HT1080 (cell line): ENCODE measurements at regions not wholly inside any gene's neighbourhood (a gene's known extent, or its start where the extent isn't known, plus 50 kb on each side); places are given as distances from the start of the nearest gene placed in this dataset.
A peak's percentile ranks its signal among the peaks of the same experiment; 100 is the strongest.

ENCODE experiments used
- DNase-seq: peaks from one replicate; pipeline ENCODE4 v3.0.0-alpha.2; 2015; ENCODE audit warnings: low read depth

DNA sequence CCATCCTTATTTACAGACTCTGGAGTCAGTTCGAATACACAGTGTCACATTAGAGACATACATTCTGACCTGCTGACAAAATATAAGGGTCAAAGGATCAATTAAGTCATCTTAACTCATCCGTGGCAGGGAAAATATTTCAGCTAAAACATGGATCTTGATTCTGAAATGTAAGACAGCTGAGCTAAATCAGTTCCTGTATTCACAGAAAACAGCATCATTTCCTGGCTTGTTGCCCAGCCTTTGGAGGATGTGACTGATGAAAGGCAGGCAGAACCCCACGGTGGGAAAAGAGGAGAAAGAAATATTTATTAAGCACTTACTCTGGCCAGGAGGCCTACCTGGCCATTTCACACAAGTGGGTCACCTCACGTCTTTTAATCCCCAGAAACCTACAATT lies 101.9 kb downstream of the GAS2L3 start:
- DNase-seq = peak; percentile 46

DNA sequence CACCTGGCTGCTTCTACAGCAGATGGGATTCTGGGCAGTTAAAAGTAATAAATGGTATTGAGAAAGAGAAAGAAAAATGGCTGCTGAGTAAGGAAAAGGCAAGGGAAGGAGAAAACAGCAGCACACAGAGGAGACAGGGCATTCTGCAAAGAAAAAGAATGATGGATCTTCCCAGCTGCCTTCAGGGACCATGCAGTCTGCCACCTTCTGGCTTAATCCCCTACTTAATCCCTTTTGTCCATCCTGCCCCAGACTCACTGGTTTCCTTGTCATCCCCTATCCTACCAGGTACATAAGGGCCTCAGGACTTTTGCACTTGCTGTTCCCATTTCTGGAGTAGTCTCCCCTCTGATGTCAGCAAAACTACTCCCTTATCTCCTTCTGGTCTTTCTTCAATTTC lies 107.6 kb downstream of the GAS2L3 start:
- no peak for DNase-seq

DNA sequence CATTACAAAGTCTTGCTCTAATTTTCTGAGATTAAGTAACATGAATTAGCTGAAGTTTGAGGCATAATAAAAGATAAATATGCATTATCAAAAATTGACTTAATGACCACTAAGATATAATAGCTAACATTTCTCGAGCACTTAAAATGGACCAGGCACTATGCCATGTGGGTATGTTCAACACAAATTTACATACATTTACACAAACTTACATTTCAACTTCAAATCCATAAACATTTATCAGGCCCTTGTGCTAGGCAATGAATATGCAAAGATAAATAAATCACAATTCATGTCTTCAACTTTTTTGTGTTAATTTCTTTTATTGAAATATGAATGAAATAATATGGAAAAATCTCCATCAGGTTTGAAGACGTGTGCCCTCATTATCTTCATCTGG lies 108.7 kb downstream of the GAS2L3 start:
- DNase-seq = no peak

DNA sequence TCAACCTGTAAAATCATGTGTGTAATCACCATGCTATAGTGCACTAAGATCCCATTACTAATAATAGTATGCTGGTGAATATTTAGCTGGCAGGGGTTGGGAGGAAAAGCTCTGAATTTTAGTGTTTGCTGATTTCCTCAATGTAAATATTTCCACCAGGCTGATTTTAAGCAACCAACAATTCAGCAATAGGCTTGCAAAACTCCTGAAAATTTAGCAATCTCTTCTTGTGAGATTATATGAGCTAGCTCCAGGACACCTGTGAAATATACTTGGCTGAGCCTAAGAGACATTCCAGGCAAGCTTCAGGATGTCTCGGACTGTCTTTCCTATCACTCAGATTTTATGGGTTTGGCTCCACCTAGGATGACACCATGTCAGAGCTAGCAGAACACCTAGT lies 106.9 kb upstream of the ANO4 start:
- DNase-seq = no peak

- peak; percentile 4 for DNase-seq
These were observed 106.1 kb upstream of the ANO4 start for GRCh38 chr12:100688451-100688864.

DNA sequence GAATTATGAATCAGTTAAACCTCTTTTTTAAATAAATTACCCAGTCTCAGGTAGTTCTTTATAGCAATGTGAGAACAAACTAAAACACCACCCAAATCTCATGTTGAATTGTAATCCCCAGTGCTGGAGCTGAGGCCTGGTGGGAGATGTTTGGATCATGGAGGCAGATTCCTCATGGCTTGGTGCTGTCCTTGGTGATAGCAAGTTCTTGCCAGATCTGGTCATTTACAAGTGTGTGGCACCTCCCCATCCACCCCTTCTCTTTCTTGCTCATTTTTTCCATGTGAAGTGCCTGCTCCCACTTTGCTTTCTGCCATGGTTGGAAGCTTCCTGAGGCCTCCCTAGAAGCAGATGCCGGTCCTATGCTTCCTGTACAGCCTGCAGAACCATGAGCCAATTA lies 102.1 kb upstream of the ANO4 start:
- no peak for DNase-seq

DNA sequence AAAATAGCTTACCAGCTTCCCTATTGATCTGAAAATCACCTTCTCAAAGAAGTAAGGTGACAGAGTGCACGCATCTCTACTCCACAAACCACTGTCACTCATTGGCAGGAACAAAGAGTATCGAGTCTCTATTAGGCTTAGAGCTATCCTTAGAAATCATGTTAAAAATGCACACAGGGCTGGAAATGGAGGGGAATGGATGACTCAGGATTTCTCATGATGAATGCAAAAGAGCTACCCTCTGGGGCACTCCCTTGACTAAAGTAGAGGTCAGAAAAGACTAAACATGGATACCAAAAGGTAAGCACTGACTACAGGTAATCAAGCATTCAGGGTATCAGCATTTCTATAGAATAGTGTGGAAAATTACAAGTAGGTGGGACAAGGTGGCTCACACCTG lies 96.1 kb upstream of the ANO4 start:
- no peak for DNase-seq

DNA sequence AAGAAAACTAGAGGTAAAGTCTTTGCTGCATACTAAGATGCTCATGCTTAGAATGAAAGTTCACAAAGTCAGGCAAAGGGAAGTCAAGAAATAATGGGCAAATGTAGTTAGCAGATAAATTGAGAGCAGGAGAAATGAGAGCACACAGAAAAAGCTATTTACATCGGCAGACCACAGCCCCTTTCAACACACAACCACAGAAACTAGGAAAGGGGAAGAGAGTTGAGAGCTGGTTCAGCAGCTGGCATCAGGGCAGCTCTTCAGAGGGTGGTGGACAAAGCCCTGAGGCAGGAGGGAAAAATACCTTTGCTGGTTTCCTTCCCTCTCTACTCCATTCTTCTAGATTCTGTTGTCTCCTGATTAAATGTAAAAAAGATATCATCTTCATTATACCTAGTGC lies 95.4 kb upstream of the ANO4 start:
- DNase-seq = no peak

- no peak for DNase-seq
These were observed 91.2 kb upstream of the ANO4 start for GRCh38 chr12:100703337-100703736.

GRCh38 chr12:100703868-100704267 lies 90.7 kb upstream of the ANO4 start:
- DNase-seq = no peak

DNA sequence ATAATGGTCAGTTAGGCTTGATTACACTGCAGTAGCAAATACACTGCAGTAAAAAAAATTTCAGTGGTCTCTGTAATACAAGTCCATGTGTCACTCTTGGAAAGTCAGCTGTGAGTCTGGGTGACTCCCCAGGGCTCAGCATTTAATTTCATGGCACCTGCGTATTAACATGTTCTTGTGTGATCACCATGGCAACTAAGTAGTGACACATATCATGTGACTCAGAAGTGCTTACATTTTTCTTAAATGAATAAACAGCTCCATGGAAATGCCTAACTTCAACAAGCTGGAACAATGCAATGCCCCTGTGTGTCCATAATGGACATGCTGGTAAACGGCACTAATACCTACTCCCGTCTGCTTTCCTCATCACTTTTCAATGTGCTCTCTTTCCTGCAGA lies 88.5 kb upstream of the ANO4 start:
- peak; percentile 76 for DNase-seq

- DNase-seq = no peak
These were observed 86.0 kb upstream of the ANO4 start for GRCh38 chr12:100708591-100708990.

DNA sequence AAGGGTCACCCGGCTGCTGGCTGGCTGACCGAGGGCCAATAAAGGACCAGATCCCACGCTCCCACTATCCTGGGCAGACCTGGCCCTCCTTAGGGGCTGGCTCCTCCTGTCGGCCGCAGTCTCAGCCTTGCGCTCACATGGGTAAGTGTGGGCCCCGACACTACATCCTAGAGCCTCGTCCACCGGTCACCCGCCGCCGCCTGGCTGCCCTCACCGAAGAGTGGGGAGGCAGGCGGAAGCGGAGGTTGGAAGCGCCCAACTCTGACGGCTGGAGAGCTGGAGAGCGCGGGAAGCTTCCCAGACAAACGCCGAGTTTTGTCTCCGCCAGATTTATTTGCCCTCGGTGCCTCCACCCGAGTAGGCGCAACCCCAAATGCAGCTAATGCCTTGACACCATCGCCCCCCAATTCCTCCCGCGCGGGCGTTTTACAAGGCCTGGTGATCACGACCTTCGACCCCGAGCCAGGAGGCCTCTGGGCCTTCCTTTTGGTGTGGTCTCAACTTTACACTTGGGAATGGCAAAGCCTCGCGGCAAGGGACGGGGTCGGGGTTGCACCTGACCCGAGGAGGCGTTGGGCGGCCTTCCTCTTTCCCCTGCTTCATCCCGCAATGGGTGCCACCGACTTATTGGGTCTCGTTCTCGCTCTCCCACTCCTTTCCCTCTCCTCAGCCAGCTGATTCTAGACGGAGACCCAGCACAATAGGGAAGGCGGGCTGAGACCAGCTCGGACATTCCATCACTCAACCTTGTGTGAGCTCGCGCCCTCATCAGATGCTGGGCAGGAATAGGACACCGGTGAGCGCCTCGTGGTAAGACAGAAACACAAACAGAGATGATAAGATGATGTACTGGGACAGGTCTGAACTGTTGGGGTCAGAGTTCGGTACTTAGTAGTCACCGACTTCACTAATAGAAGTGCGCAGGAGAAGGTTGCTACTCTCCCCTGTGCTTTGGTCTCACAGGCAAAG lies 78.3 kb upstream of the ANO4 start:
- DNase-seq = no peak

DNA sequence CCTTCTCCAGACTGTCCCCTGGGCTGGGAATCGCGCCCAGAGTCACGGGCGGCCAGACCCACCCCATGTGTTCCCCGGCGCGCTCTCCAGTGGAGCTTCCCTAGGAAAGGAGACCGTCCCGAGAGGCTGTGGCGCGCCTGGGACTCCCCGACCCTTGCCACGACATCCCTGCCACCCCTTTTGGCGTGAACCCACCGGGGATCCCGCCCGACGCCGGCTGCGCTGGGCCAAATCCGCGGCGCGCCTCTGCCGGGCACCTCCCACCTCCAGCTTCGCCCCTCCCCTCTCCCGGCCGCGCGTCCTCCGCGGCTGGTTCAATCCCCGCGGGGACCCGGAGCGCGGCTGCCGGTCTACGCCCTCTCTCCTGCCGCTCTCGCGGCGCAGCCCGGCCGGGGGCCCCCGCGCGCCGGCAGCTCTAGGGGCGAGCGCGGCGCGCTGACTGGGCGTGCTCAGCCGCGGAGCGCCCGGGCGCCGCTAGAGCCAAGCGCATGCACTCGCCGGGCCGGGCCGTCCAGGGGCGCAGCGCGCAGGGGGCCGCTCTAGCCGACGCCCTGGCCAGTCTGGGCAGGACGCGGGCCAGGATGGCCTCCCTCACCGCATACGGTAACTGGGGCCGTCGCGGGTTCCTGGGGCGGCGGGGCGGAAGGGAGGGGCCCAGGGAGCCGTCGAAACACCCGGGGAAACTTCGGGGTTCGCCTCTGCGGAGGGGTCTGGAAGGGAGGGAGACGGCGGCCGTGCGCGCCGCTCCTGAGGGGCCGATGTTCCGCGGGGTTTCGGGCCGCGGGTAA lies 77.4 kb upstream of the ANO4 start:
- no peak for DNase-seq

DNA sequence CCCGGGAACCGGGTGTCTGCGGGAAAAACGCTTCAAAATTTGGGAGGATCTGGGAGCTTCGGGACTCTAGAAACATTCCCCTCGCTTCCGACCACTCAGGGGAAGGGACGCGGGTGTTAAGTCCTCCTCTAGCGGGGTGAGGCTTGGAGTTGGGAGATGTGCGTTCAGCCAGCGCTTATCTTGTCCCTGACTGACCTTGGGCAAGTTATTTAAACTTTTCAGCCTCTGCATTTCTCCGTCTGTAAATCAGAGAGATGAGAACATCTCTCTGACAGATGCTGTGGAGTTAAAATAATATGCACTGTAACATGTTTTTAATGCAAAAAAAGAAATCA lies 76.9 kb upstream of the ANO4 start:
- DNase-seq = no peak

DNA sequence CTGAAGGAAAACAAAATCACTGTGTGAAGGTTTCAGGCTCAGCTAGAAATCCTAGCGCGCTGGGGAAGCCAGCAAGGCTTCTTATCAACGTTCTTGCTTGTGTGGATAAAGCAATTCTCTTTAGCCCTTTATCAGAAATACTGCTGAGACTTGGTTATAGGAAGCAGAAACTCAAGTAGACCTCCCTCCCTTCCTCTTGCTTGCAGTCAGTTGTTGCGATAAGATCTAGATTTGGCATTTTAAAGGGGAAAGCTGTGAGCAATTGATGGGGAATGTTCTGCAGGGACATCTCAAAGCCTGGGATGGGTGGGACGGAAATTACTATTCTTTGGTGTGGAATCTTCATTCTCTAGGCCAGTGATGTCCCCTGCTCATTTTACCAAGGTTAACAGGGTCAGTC lies 76.4 kb upstream of the ANO4 start:
- DNase-seq = no peak

DNA sequence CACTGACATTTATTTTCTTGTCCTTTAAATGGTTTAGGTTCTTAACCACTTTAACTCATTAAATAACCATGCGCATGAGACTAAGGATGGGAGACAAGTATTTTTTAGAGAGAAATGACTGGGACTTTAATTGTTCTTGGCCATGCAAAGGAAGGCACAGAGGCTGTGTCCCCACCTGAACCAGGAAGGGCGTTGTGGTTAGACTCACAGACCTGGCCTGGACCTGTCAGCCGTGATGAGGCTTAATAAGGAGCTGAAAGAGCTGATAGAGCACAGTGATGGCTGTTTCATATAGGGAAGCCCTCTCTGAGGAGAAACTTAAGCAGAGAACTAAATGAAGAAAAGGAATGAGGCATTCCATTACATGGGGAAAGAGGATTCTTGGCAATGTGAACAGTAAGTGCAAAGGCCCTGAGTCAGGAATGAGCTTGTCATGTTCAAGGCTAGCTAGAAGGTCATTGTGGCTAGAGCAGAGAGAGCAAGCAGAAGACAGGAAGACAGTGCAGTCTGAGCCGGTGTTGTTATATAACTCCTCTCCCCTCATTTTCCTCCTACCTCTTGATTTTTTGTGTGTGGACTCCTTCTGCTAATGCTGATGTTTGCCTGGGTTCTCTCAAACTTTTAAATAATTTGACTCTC lies 74.4 kb upstream of the ANO4 start:
- DNase-seq = no peak

GRCh38 chr12:100721169-100721568 lies 73.4 kb upstream of the ANO4 start:
- no peak for DNase-seq

DNA sequence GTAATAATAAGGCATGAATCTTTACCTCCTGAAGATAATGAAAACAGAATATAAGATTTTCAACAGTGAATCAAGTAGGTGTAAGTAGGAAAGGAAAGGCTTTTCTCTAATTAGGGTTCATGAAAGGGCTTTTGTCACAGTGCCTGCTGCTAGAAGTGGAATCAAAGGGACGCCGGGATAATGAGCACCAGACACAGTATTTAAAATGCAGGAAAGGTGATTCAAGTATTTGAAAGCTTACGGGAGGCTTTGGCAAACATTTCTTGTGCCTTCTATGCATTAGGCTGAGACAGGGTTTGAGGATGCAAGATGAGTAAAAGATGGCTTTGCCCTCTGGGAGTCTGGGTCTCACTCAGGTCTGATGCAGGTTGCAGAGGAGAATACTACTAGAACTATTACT lies 70.5 kb upstream of the ANO4 start:
- DNase-seq = no peak

DNA sequence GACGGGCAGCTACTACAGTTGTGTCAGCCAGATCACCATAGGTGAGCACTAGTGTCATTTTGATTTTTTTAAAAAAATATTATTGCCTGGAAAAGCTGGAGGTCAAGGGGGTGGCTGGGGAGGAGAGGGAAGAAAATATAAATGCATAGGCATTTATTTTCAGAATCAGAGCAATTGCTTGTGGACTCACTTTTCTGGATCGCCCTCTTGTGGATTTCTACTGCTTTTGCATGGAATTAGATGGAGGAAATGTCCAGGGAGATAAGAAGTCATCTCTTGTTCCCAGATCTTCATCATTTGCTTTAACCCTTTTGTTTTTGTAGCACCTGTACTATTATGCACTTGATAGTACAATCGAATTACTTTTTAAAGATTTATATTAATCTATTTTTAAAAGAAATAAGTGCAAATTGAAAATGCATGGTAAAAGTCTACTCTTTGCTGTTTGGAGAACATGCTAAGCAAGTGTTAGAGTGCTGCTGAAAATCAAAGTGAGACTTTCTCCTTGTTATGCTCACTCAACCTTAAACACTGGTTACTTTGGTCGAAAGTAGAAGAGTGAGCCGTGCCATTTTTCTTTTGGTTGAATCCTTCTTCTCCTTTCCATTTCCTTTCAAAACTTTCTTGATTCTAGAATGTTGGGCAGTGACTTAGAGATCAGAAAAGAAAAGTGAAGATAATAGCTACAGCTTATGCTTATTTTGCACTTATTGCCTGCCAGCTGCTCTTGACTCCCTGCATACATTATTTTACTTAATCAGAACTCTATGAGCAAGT lies 60.6 kb upstream of the ANO4 start:
- no peak for DNase-seq

DNA sequence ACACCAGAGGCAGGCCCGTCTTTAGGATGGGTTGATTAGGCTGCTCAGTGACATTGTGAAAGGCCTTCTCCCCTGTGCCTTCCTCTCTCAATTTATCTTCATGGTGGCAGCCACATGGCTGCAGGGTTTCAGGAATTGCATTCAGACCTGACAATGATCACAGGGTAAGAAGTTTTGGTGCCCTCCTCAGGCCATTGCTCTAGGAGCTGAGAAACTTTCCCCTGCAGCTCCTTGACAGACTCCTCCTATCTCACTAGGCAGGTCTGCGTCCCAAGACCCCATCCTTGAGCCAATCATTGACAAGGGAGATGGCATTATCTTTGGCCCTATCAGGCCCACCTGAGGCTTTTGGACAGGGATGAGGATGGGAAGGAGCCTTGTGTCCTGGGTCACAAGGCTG lies 57.4 kb upstream of the ANO4 start:
- no peak for DNase-seq

DNA sequence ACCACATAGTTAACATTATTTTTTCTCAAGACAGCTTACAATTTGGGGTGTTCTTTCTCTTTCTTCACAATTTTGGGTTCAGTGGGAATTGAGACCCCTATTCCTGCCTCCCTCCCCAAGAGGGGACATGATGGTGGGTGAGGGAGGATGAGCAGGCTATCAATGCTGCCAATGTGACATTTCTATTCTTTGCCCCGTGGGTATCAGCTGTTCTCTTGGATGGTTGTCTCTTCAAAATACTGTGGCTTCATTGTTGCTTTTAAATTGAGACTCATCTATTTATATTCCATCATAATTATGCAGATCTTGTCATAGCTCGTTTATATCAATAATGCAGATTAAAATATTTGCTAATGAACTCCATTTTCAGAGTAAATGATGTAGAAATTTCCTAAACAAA lies 56.5 kb upstream of the ANO4 start:
- no peak for DNase-seq
